HG03378 (cell line): ENCODE measurements at regions not wholly inside any gene's neighbourhood (a gene's known extent, or its start where the extent isn't known, plus 50 kb on each side); places are given as distances from the start of the nearest gene placed in this dataset.
"Not testable (repeated sequence)": the region's sequence is repeated elsewhere in the genome, so short reads cannot be mapped to it uniquely, and the experiment has no call there.

Source experiments
- ATAC-seq: cut with Tn5 transposase; IDR thresholded peaks from one replicate; pipeline ENCODE4 v1.9.1; 2021; ENCODE audit warnings: mild to moderate bottlenecking, moderate library complexity; ENCODE audit not compliant: unreplicated experiment

DNA sequence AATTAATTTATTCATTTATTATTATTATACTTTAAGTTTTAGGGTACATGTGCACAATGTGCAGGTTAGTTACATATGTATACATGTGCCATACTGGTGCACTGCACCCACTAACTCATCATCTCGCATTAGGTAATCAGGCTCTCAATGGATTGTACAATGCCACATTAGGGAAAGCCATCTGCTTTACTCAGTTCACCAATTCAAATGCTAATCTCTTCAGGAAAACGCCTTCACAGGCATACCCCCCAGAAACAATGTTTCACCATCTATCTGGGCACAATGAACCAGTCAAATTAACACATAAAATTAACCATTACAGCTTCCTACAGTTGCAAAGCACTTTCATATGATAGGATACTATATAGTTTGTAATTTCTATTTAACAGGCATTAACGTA, 84.8 kb upstream of the DNAJC10 start:
- ATAC-seq, result no peak

GRCh38 chr2:182634386-182634785, 81.7 kb upstream of the DNAJC10 start:
- ATAC-seq, result no peak

DNA sequence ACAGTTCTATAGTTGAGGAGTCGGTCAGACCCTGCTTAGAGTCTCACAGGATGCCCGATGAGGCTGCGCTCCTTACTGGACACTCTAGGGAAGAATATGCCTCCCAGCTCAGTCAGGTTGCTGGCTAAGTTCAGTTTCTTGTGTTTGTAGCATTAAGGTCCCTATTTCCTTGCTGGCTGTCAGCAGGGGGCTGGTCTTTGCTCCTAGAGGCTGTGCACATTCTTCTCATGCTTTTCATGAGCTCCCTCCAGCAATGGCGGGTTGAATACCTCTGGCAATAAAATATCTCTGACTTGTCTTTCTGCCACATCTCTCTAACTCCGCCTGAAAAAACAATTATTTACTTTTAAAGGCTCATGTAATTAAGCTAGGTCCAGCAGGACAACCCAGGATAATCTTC, 79.4 kb upstream of the DNAJC10 start:
- ATAC-seq, result no peak

DNA sequence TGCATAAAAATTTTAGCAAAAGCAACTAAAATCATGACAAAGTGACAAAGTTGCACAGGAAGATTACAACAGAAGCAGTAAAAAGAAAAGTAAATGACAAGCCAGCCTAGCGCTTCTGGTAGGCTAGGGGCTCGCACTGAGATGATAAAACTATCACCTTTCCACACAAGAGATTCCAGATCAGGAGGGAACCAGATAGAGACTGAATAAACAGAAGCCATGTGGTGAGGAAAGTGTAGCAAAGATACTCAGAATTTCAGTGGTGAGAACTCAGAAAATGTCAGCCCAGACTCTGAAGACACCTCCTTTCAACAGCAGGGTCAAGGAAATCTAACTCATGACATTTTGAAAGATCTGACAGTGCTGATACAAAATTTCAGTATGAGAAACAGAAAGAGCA, 77.4 kb upstream of the DNAJC10 start:
- no peak for ATAC-seq

- ATAC-seq, result no peak
Measured at GRCh38 chr2:182639971-182640370, 76.1 kb upstream of the DNAJC10 start.

- peak; percentile 99 for ATAC-seq
Measured at GRCh38 chr2:182642328-182642727, 73.7 kb upstream of the DNAJC10 start.

GRCh38 chr2:182646763-182647498, 69.1 kb upstream of the DNAJC10 start:
- no peak for ATAC-seq

GRCh38 chr2:182647499-182647787, 68.6 kb upstream of the DNAJC10 start:
- no peak for ATAC-seq

- peak; percentile 44 for ATAC-seq
Measured at GRCh38 chr2:182649316-182649715, 66.7 kb upstream of the DNAJC10 start.

- ATAC-seq, result no peak
Measured at GRCh38 chr2:182650704-182651103, 65.4 kb upstream of the DNAJC10 start.

GRCh38 chr2:182652326-182652725, 63.7 kb upstream of the DNAJC10 start:
- no peak for ATAC-seq

DNA sequence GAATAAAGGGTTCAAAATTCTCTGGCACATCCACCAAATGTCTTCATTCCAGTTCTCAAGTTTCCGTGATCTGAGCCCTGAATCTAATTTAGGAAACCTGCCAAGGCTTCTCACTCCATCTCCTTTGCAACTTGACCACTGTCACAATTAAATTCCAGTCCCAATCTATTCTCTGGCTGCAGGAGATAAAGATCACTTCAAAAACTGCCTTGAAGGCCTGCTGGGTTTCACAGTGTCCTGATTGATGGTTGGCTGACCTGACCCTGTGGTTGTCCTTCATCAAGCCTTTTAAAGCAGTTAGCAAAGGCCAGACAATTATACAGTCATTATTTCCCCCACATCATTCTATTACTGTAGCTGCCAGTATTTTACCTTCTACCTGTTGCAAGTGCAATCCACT, 60.3 kb upstream of the DNAJC10 start:
- no peak for ATAC-seq

DNA sequence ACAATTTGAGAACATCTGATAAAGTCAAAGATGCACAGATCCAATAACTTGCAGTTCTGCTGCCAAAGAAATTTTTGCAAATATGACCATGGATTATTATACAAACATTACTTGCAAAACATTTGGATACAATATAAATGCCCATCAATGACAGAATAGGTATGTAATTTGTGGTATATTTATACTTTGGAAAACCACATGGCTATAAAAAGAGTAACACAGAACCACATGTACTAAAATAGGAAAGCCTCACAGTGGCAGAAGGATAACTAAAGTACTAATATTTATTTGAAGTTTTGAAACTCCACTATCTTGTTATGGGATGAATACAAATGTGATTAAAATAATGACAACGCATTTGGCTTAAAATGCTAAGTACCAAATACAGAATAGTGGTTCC, 51.8 kb upstream of the DNAJC10 start:
- ATAC-seq, result no peak

DNA sequence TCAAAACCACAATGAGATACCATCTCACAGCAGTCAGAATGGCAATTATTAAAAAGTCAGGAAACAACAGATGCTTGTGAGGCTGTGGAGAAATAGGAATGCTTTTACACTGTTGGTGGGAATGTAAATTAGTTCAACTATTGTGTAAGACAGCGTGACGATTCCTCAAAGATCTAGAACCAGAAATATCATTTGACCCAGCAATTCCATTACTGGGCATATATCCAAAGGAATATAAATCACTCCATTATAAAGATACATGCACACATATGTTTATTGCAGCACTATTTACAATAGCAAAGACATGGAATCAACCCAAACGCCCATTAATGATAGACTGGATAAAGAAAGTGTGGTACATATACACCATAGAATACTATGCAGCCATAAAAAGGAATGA, 50.6 kb upstream of the DNAJC10 start:
- ATAC-seq, result not testable (repeated sequence)
